ENCODE measurements at regions not wholly inside any gene's neighbourhood (a gene's known extent, or its start where the extent isn't known, plus 50 kb on each side); places are given as distances from the start of the nearest gene placed in this dataset.

- TF ChIP-seq CTCF (IDR thresholded peaks at IDR 0.05; ENCODE audit: low read depth, low read length, missing control alignments): no peak
- Histone ChIP-seq H3K27me3 (replicated peaks) (no peaks in the 10 kb centered on the region), H3K27ac (no peak overlapping the region), H3K4me3 (ENCODE audit: low read depth, low read length) (no peak overlapping the region), H3K36me3 (replicated peaks) (no peaks in the 10 kb centered on the region)
- no peak for DNase-seq
- in situ Hi-C loops (cut with HindIII; ENCODE audit: low pct_ligation_motif_present, low sequenced_read_pairs): no loop called here
Measured at GRCh38 chr12:125841332-125841731, 776.1 kb downstream of the AACS start.

GRCh38 chr12:125852116-125852515 lies 786.9 kb downstream of the AACS start:
- no peak for DNase-seq
- no peak overlapping the region for H3K4me3 ChIP-seq (ENCODE audit: low read depth, low read length)
- no peak for TF ChIP-seq CTCF (IDR thresholded peaks at IDR 0.05; ENCODE audit: low read depth, low read length, missing control alignments)
- H3K27ac ChIP-seq: no peak overlapping the region
- no peaks in the 10 kb centered on the region for H3K27me3 ChIP-seq (replicated peaks)
- in situ Hi-C loops (cut with HindIII; ENCODE audit: low pct_ligation_motif_present, low sequenced_read_pairs): no loop called here
- H3K36me3 ChIP-seq (replicated peaks): no peaks in the 10 kb centered on the region

- TF ChIP-seq CTCF (IDR thresholded peaks at IDR 0.05; ENCODE audit: low read depth, low read length, missing control alignments): no peak
- in situ Hi-C loops (cut with HindIII; ENCODE audit: low pct_ligation_motif_present, low sequenced_read_pairs): no loop called here
- H3K36me3 ChIP-seq (replicated peaks): no peaks in the 10 kb centered on the region
Measured at GRCh38 chr12:125852679-125853078, 787.4 kb downstream of the AACS start.

GRCh38 chr12:125853670-125854069 lies 788.4 kb downstream of the AACS start:
- no peak overlapping the region for H3K4me3 ChIP-seq (ENCODE audit: low read depth, low read length)
- H3K36me3 ChIP-seq (replicated peaks): no peaks in the 10 kb centered on the region
- H3K27me3 ChIP-seq (replicated peaks): no peaks in the 10 kb centered on the region
- no peak overlapping the region for H3K27ac ChIP-seq
- in situ Hi-C loops (cut with HindIII; ENCODE audit: low pct_ligation_motif_present, low sequenced_read_pairs): no loop called here
- TF ChIP-seq CTCF (IDR thresholded peaks at IDR 0.05; ENCODE audit: low read depth, low read length, missing control alignments): no peak
- no peak for DNase-seq

More at GRCh38 chr12:125852679-125853078, 787.4 kb downstream of the AACS start:
- no peak overlapping the region for H3K4me3 ChIP-seq (ENCODE audit: low read depth, low read length)
- H3K27me3 ChIP-seq (replicated peaks): no peaks in the 10 kb centered on the region
- DNase-seq: no peak
- H3K27ac ChIP-seq: no peak overlapping the region

- DNase-seq: no peak
- in situ Hi-C loops (cut with HindIII; ENCODE audit: low pct_ligation_motif_present, low sequenced_read_pairs): no loop called here
- no peaks in the 10 kb centered on the region for H3K36me3 ChIP-seq (replicated peaks)
- H3K27ac ChIP-seq: no peak overlapping the region
- no peak overlapping the region for H3K4me3 ChIP-seq (ENCODE audit: low read depth, low read length)
- TF ChIP-seq CTCF (IDR thresholded peaks at IDR 0.05; ENCODE audit: low read depth, low read length, missing control alignments): no peak
- H3K27me3 ChIP-seq (replicated peaks): no peaks in the 10 kb centered on the region
Measured at GRCh38 chr12:125856366-125856765, 791.1 kb downstream of the AACS start.

- TF ChIP-seq CTCF (IDR thresholded peaks at IDR 0.05; ENCODE audit: low read depth, low read length, missing control alignments): no peak
- in situ Hi-C loops (cut with HindIII; ENCODE audit: low pct_ligation_motif_present, low sequenced_read_pairs): no loop called here
Measured at GRCh38 chr12:125856896-125857295, 791.7 kb downstream of the AACS start.

More at GRCh38 chr12:125856896-125857295, 791.7 kb downstream of the AACS start:
- Histone ChIP-seq H3K27ac (no peak overlapping the region), H3K27me3 (replicated peaks) (no peaks in the 10 kb centered on the region), H3K36me3 (replicated peaks) (no peaks in the 10 kb centered on the region), H3K4me3 (ENCODE audit: low read depth, low read length) (no peak overlapping the region)
- no peak for DNase-seq
